Neuronal stem cell (in vitro differentiated cells): ENCODE measurements at regions not wholly inside any gene's neighbourhood (a gene's known extent, or its start where the extent isn't known, plus 50 kb on each side); places are given as distances from the start of the nearest gene placed in this dataset.

Source experiments
- DNase-seq: peaks from one replicate; pipeline ENCODE4 v3.0.0-alpha.2; 2013; ENCODE audit warnings: low spot score
- H2AFZ ChIP-seq: one replicate; pipeline ENCODE4 v1.6.1; 2013; ENCODE audit warnings: mild to moderate bottlenecking, low read length, inconsistent platforms
- H2AK5ac ChIP-seq: 2 replicates; pipeline ENCODE4 v1.6.1; 2013; ENCODE audit warnings: low read depth, mild to moderate bottlenecking, inconsistent platforms, low read length, moderate library complexity, mixed read lengths
- H2BK120ac ChIP-seq: 2 replicates; pipeline ENCODE4 v1.6.1; 2013; ENCODE audit warnings: low read depth, mild to moderate bottlenecking, inconsistent platforms, low read length, moderate library complexity, mixed read lengths
- H2BK12ac ChIP-seq: one replicate; pipeline ENCODE4 v1.6.1; 2013; ENCODE audit warnings: low read length, inconsistent platforms
- H2BK15ac ChIP-seq: 2 replicates; pipeline ENCODE4 v1.6.1; 2013; ENCODE audit warnings: mild to moderate bottlenecking, low read length, inconsistent platforms, mixed read lengths
- H2BK5ac ChIP-seq: one replicate; pipeline ENCODE4 v1.6.1; 2013; ENCODE audit warnings: inconsistent platforms, mild to moderate bottlenecking, low read length, moderate library complexity
- H3K14ac ChIP-seq: one replicate; pipeline ENCODE4 v1.6.1; 2013; ENCODE audit warnings: low read length, inconsistent platforms
- H3K18ac ChIP-seq: 2 replicates; pipeline ENCODE4 v1.6.1; 2013; ENCODE audit warnings: low read length, inconsistent platforms
- H3K23ac ChIP-seq: 2 replicates; pipeline ENCODE4 v1.6.1; 2013; ENCODE audit warnings: low read depth, mild to moderate bottlenecking, mixed read lengths, low read length, inconsistent platforms; ENCODE audit not compliant: poor library complexity
- H3K27ac ChIP-seq: replicated peaks from 3 replicates; pipeline ENCODE4 v1.5.1; 2013; ENCODE audit warnings: low read length, inconsistent platforms
- H3K27me3 ChIP-seq, 3 experiments: 2 replicates each; pipeline ENCODE4 v1.6.1; 2013; ENCODE audit warnings: low read length in 3 of 3, mild to moderate bottlenecking in 2 of 3, inconsistent platforms in 1 of 3, low read depth in 1 of 3, mixed read lengths in 1 of 3, moderate library complexity in 1 of 3; ENCODE audit not compliant: control insufficient read depth in 3 of 3, insufficient read depth in 3 of 3
- H3K36me3 ChIP-seq, 2 donors: replicated peaks in 1 of 2; 2 replicates each; pipeline ENCODE4 v1.6.1; 2013; ENCODE audit warnings: low read length in 2 of 2; ENCODE audit not compliant: control insufficient read depth in 2 of 2, insufficient read depth in 2 of 2
- H3K4ac ChIP-seq: 2 replicates; pipeline ENCODE4 v1.6.1; 2013; ENCODE audit warnings: inconsistent platforms, mild to moderate bottlenecking, low read length, moderate library complexity
- H3K4me1 ChIP-seq, 2 donors: 1 replicate in 1 of 2; 2 replicates in 1 of 2; pipeline ENCODE4 v1.6.1; 2013; ENCODE audit warnings: low read length in 2 of 2, low read depth in 1 of 2; ENCODE audit not compliant: control insufficient read depth in 2 of 2, insufficient read depth in 1 of 2
- H3K4me2 ChIP-seq: one replicate; pipeline ENCODE4 v1.6.1; 2013; ENCODE audit warnings: mild to moderate bottlenecking, low read length, inconsistent platforms; ENCODE audit not compliant: insufficient read depth, poor library complexity, severe bottlenecking
- H3K4me3 ChIP-seq, 2 donors: 2 replicates each; pipeline ENCODE4 v1.5.1; 2013; ENCODE audit warnings: low read length in 2 of 2, mild to moderate bottlenecking in 2 of 2, inconsistent platforms in 1 of 2, moderate library complexity in 1 of 2
- H3K79me1 ChIP-seq: one replicate; pipeline ENCODE4 v1.6.1; 2013; ENCODE audit warnings: low read depth, mild to moderate bottlenecking, inconsistent platforms, low read length, moderate library complexity
- H3K9ac ChIP-seq: one replicate; pipeline ENCODE4 v1.6.1; 2013; ENCODE audit warnings: mild to moderate bottlenecking, low read depth, low read length, inconsistent platforms; ENCODE audit not compliant: poor library complexity
- H3K9me3 ChIP-seq, 2 donors: replicated peaks in 1 of 2; 2 replicates each; pipeline versions ENCODE3 to v1.6.1; 2013; ENCODE audit warnings: low read length in 2 of 2, mild to moderate bottlenecking in 2 of 2, inconsistent platforms in 1 of 2, low read depth in 1 of 2, mixed read lengths in 1 of 2, moderate library complexity in 1 of 2; ENCODE audit not compliant: control insufficient read depth in 2 of 2, insufficient read depth in 1 of 2
- H4K8ac ChIP-seq: one replicate; pipeline ENCODE4 v1.6.1; 2013; ENCODE audit warnings: low read depth, mild to moderate bottlenecking, inconsistent platforms, low read length, moderate library complexity
- H4K91ac ChIP-seq: one replicate; pipeline ENCODE4 v1.6.1; 2013; ENCODE audit warnings: low read length, low read depth, mild to moderate bottlenecking, inconsistent platforms; ENCODE audit not compliant: poor library complexity
- WGBS, 2 donors: extraction: QIAGEN DNeasy Blood & Tissue Kit; methylation state at CpG; one replicate each; pipeline ENCODE4 v1.1.7; 2013; ENCODE audit warnings: missing lambda C conversion rate in 2 of 2, mixed read lengths in 1 of 2; ENCODE audit not compliant: insufficient read length in 2 of 2, insufficient replicate concordance in 1 of 2; ENCODE audit errors: extremely low coverage in 2 of 2; 5-methylcytosine and 5-hydroxymethylcytosine counted together

DNA sequence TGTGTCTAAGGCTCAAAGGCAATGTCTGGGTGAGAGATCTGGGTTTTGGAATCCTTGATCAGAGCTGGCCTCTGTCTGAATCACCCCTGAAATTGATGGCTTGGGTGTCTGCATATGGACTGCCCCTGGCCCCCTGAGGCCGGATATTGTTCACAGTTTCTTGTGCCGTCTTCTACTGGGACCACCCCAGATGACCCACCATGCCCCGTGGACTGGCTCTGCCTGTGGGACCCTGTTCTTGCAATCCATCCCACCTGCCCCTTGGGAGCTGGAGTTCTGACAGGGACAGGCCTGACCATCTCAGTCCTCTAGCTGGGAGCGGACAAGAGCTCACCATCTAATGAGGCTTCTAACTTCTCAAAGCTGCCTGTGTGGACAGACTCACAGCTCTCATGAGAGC lies 119.9 kb downstream of the FAM43A start:
- Histone ChIP-seq H3K4me3 (no peak overlapping the region), H3K4me1 (peaks cover 2 to 12% of the 10 kb centered on the region in 2 donors), H2BK120ac (no peak overlapping the region), H3K18ac (no peak overlapping the region), H3K9me3 (no peaks in the 10 kb centered on the region), H2AFZ (no peak overlapping the region), H3K36me3 (no peaks in the 10 kb centered on the region), H4K91ac (no peak overlapping the region), H3K4me2 (no peak overlapping the region), H2BK15ac (no peak overlapping the region), H3K4ac (no peak overlapping the region), H3K9ac (no peak overlapping the region), H2BK5ac (no peak overlapping the region), H4K8ac (no peak overlapping the region), H2AK5ac (no peak overlapping the region), H3K14ac (no peak overlapping the region), H3K23ac (no peak overlapping the region), H3K27ac (no peak overlapping the region), H2BK12ac (no peak overlapping the region), H3K27me3 (peaks cover 0 to 51% (median 0%) of the 10 kb centered on the region in 3 experiments), H3K79me1 (no peaks in the 10 kb centered on the region)
- no peak for DNase-seq
- no CpG with 5 or more reads among the region's 4 CpGs for WGBS, 2 donors

DNA sequence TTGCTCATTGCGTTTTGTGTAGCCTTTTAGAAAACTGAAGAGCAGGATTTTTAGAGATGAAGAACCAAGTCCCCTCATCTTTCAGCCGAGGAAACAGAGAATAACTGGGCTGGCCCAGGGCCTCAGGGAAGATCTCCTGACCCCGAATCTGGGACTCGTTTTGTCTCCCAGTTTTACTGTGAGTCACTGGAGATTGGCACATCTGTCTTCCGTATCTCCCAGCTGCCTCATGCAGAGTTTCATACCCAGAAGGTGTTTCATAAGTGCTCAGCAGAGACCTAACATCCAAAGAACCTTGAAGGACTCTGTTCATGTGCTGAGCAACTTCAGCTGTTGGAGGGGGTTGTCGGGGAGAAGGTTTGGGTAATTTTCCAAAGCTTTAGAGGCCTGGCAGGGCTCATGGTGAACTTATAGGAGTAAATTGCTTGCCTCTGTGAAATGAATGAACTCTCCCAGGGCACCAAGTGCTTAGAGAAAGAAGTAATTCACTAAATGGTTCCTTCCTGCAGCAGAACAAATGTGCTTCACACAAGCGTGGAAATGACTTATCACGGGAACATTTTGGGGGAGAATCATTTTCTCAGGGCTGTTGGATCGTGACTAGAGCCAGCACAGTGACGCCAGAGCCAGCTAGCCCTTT lies 121.4 kb downstream of the FAM43A start:
- no peak overlapping the region for H3K9ac ChIP-seq
- H3K4me3 ChIP-seq, result no peak overlapping the region
- H2AFZ ChIP-seq, result no peak overlapping the region
- WGBS, 2 donors, result no CpG with 5 or more reads among the region's 10 CpGs
- H2BK5ac ChIP-seq, result no peak overlapping the region
- no peak overlapping the region for H2BK12ac ChIP-seq
- no peak overlapping the region for H2AK5ac ChIP-seq
- no peak overlapping the region for H3K4ac ChIP-seq
- H3K14ac ChIP-seq, result no peak overlapping the region
- no peak overlapping the region for H3K23ac ChIP-seq
- no peaks in the 10 kb centered on the region for H3K9me3 ChIP-seq
- no peak overlapping the region for H4K91ac ChIP-seq
- H2BK15ac ChIP-seq, result no peak overlapping the region
- H3K4me2 ChIP-seq, result no peak overlapping the region
- H3K36me3 ChIP-seq, result no peaks in the 10 kb centered on the region
- H3K27ac ChIP-seq, result no peak overlapping the region
- peaks cover 0 to 2% of the 10 kb centered on the region in 2 donors for H3K4me1 ChIP-seq
- no peaks in the 10 kb centered on the region for H3K79me1 ChIP-seq
- no peak for DNase-seq
- no peak overlapping the region for H2BK120ac ChIP-seq
- H4K8ac ChIP-seq, result no peak overlapping the region
- H3K27me3 ChIP-seq, result peaks cover 0 to 40% (median 0%) of the 10 kb centered on the region in 3 experiments
- H3K18ac ChIP-seq, result no peak overlapping the region

DNA sequence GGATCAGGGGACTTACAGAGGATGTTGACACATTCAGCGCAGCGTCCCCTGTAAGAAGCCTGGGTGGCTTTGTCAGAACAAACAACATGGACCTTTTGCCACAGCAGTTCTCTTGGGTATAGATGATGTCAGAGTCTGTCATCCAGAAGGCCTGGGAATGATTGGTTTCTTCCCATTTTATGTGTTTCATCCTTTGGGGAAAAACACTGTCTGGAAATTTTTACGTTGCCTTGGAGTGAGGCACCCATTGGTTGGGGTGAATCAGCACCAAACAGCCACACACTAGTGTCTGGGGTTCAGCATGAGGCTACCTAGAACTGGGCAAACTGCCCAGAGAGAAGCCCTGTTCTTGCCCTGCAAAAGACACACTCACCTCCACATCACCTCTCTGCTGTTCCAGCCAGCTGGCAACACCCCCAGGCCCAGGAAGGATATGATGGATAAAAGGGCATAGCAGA lies 123.0 kb downstream of the FAM43A start:
- Histone ChIP-seq H3K9ac (no peak overlapping the region), H3K4me1 (no peaks in the 10 kb centered on the region), H2AFZ (no peak overlapping the region), H3K4me2 (no peak overlapping the region), H3K27ac (no peak overlapping the region), H3K36me3 (no peaks in the 10 kb centered on the region), H3K23ac (no peak overlapping the region), H2BK15ac (no peak overlapping the region), H4K91ac (no peak overlapping the region), H2BK5ac (no peak overlapping the region), H3K4me3 (no peak overlapping the region), H3K27me3 (peaks cover 0 to 32% (median 0%) of the 10 kb centered on the region in 3 experiments), H3K79me1 (no peaks in the 10 kb centered on the region), H4K8ac (no peak overlapping the region), H3K4ac (no peak overlapping the region), H2AK5ac (no peak overlapping the region), H2BK12ac (no peak overlapping the region), H3K9me3 (no peaks in the 10 kb centered on the region), H2BK120ac (no peak overlapping the region), H3K18ac (no peak overlapping the region), H3K14ac (no peak overlapping the region)
- no CpG with 5 or more reads among the region's 3 CpGs for WGBS, 2 donors
- DNase-seq, result no peak

- Histone ChIP-seq H3K4ac (no peak overlapping the region), H2BK12ac (no peak overlapping the region), H3K18ac (no peak overlapping the region), H3K79me1 (no peaks in the 10 kb centered on the region), H3K36me3 (no peaks in the 10 kb centered on the region), H2BK15ac (no peak overlapping the region), H3K14ac (no peak overlapping the region), H3K27me3 (peaks cover 0 to 34% (median 0%) of the 10 kb centered on the region in 3 experiments), H3K9ac (no peak overlapping the region), H3K4me1 (no peaks in the 10 kb centered on the region), H3K9me3 (no peaks in the 10 kb centered on the region), H4K91ac (no peak overlapping the region), H3K4me2 (no peak overlapping the region), H3K27ac (no peak overlapping the region), H4K8ac (no peak overlapping the region), H2AFZ (no peak overlapping the region), H2BK120ac (no peak overlapping the region), H2AK5ac (no peak overlapping the region), H3K23ac (no peak overlapping the region), H2BK5ac (no peak overlapping the region), H3K4me3 (no peak overlapping the region)
- no peak for DNase-seq
- WGBS, 2 donors, result no CpG with 5 or more reads among the region's 6 CpGs
Observed at GRCh38 chr3:194809382-194809781, 123.7 kb downstream of the FAM43A start.
